Neural progenitor cell (in vitro differentiated cells): ENCODE measurements at regions not wholly inside any gene's neighbourhood (a gene's known extent, or its start where the extent isn't known, plus 50 kb on each side); places are given as distances from the start of the nearest gene placed in this dataset.

Source experiments
- CTCF ChIP-seq: fragments of 200-600 bp; sonication (generic); IDR thresholded peaks from 2 replicates; pipeline ENCODE4 v1.5.1; 2017; ENCODE audit warnings: antibody characterized with exemption, mild to moderate bottlenecking
- EZH2 ChIP-seq: fragments of 200-600 bp; sonication (generic); IDR thresholded peaks from 2 replicates; pipeline ENCODE4 v1.6.1; 2017; ENCODE audit warnings: antibody characterized with exemption, mild to moderate bottlenecking, moderate library complexity

GRCh38 chr4:124907881-124908280 is 195.3 kb upstream of the ANKRD50 start:
- TF ChIP-seq CTCF (no peak), EZH2 (no peak)
